HG02938 (cell line): ENCODE measurements at regions not wholly inside any gene's neighbourhood (a gene's known extent, or its start where the extent isn't known, plus 50 kb on each side); places are given as distances from the start of the nearest gene placed in this dataset.
"Not testable (repeated sequence)": the region's sequence is repeated elsewhere in the genome, so short reads cannot be mapped to it uniquely, and the experiment has no call there.

Experiments
- ATAC-seq: cut with Tn5 transposase; IDR thresholded peaks from one replicate; pipeline ENCODE4 v1.9.1; 2021; ENCODE audit warnings: mild to moderate bottlenecking, moderate library complexity; ENCODE audit not compliant: unreplicated experiment

- ATAC-seq = no peak
These were observed 740.1 kb downstream of the PLCL1 start for GRCh38 chr2:198544461-198544860.

- no peak for ATAC-seq
These were observed 730.4 kb downstream of the PLCL1 start for GRCh38 chr2:198534756-198535155.

GRCh38 chr2:198525211-198525969 lies 721.0 kb downstream of the PLCL1 start:
- no peak for ATAC-seq

- no peak for ATAC-seq
These were observed 719.3 kb downstream of the PLCL1 start for GRCh38 chr2:198523710-198524109.

- peak; percentile 58 for ATAC-seq
These were observed 714.5 kb downstream of the PLCL1 start for GRCh38 chr2:198518935-198519334.

- no peak for ATAC-seq
These were observed 713.6 kb downstream of the PLCL1 start for GRCh38 chr2:198517976-198518375.

- not testable (repeated sequence) for ATAC-seq
These were observed 704.2 kb downstream of the PLCL1 start for GRCh38 chr2:198508610-198509009.

- ATAC-seq = no peak
These were observed 695.1 kb downstream of the PLCL1 start for GRCh38 chr2:198499539-198499938.

- no peak for ATAC-seq
These were observed 694.1 kb downstream of the PLCL1 start for GRCh38 chr2:198498516-198498915.

- ATAC-seq = no peak
These were observed 693.7 kb downstream of the PLCL1 start for GRCh38 chr2:198498048-198498447.

- ATAC-seq = no peak
These were observed 690.5 kb downstream of the PLCL1 start for GRCh38 chr2:198494931-198495330.

- no peak for ATAC-seq
These were observed 686.4 kb downstream of the PLCL1 start for GRCh38 chr2:198490748-198491147.

- no peak for ATAC-seq
These were observed 684.6 kb downstream of the PLCL1 start for GRCh38 chr2:198488964-198489363.

GRCh38 chr2:198483051-198483450 lies 678.7 kb downstream of the PLCL1 start:
- ATAC-seq = no peak

GRCh38 chr2:198479065-198479464 lies 674.7 kb downstream of the PLCL1 start:
- ATAC-seq = no peak

- ATAC-seq = no peak
These were observed 674.0 kb downstream of the PLCL1 start for GRCh38 chr2:198478361-198478760.

- ATAC-seq = no peak
These were observed 671.6 kb downstream of the PLCL1 start for GRCh38 chr2:198476007-198476406.

GRCh38 chr2:198471291-198471690 lies 666.9 kb downstream of the PLCL1 start:
- no peak for ATAC-seq

GRCh38 chr2:198468136-198468535 lies 663.7 kb downstream of the PLCL1 start:
- no peak for ATAC-seq

- no peak for ATAC-seq
These were observed 661.6 kb downstream of the PLCL1 start for GRCh38 chr2:198465970-198466369.

GRCh38 chr2:198456418-198456817 lies 652.0 kb downstream of the PLCL1 start:
- no peak for ATAC-seq

- ATAC-seq = no peak
These were observed 649.5 kb downstream of the PLCL1 start for GRCh38 chr2:198453866-198454265.

GRCh38 chr2:198452327-198452726 lies 647.9 kb downstream of the PLCL1 start:
- ATAC-seq = no peak
